Ovary (tissue), 7 donors: ENCODE measurements at regions not wholly inside any gene's neighbourhood (a gene's known extent, or its start where the extent isn't known, plus 50 kb on each side); places are given as distances from the start of the nearest gene placed in this dataset.

Experiments
- DNase-seq, 5 donors: peaks; one replicate each; pipeline ENCODE4 v3.0.0-alpha.2; 2019 to 2020
- H3K27ac ChIP-seq, 2 donors: fragments of 200-600 bp; one replicate each; pipeline versions ENCODE4 v1.5.1 to v1.8.0; 2019 to 2022
- H3K27me3 ChIP-seq: fragments of 200-600 bp; one replicate; pipeline ENCODE4 v1.8.0; 2022
- H3K36me3 ChIP-seq: fragments of 200-600 bp; sonication (generic); one replicate; pipeline ENCODE4 v1.5.1; 2019
- H3K4me1 ChIP-seq: one replicate; pipeline ENCODE4 v1.8.1; 2013; ENCODE audit warnings: mild to moderate bottlenecking, moderate library complexity; ENCODE audit not compliant: insufficient read depth
- H3K4me3 ChIP-seq: fragments of 200-600 bp; sonication (generic); one replicate; pipeline ENCODE4 v1.5.1; 2017
- H3K9me3 ChIP-seq, 2 donors: fragments of 200-600 bp in 1 of 2; sonication (generic) in 1 of 2; one replicate each; pipeline versions ENCODE4 v1.5.1 to v1.8.1; 2013 to 2019; ENCODE audit warnings: mild to moderate bottlenecking in 1 of 2, moderate library complexity in 1 of 2
- EP300 ChIP-seq: sonication (generic); formaldehyde crosslinking; IDR thresholded peaks from one replicate; pipeline ENCODE4 v1.6.1; 2017; ENCODE audit warnings: antibody characterized with exemption
- POLR2A ChIP-seq: fragments of 450-650 bp; IDR thresholded peaks from one replicate; pipeline ENCODE4 v1.6.1; 2017; ENCODE audit warnings: antibody characterized with exemption, mild to moderate bottlenecking, moderate library complexity
- WGBS, 3 donors: extraction: QIAGEN DNeasy Blood & Tissue Kit in 1 of 3; methylation state at CpG; one replicate each; pipeline versions ENCODE4 v1.1.5 to v1.1.7; 2013 to 2017; 5-methylcytosine and 5-hydroxymethylcytosine counted together
- intact Hi-C, 4 donors: fragments of 100-400 bp; cut with DNase I; formaldehyde crosslinking; loops; one replicate each; pipeline versions ENCODE4 v1.11.0 to v1.15.1; 2022 to 2023
- TF ChIP-seq, protein P1 (sequence below), 3 donors: fragments of 450-650 bp in 2 of 3; fragments of 200-600 bp in 1 of 3; IDR thresholded peaks; one replicate each; pipeline versions ENCODE4 v1.5.1 to v1.8.0; 2016 to 2022; ENCODE audit warnings: antibody characterized with exemption in 3 of 3, mild to moderate bottlenecking in 1 of 3
- donor health status: DM: no; HTN: no; CAD: no; lungs with moderate emphysema.
- donor health status: DM: no; HTN: no; CAD: no.
- donor health status: Bipolar disorder and iron deficiency.
- donor health status: DM: no; HTN: no; CAD: no.
- donor health status: DM: yes; HTN: yes; CAD: no.

DNA sequence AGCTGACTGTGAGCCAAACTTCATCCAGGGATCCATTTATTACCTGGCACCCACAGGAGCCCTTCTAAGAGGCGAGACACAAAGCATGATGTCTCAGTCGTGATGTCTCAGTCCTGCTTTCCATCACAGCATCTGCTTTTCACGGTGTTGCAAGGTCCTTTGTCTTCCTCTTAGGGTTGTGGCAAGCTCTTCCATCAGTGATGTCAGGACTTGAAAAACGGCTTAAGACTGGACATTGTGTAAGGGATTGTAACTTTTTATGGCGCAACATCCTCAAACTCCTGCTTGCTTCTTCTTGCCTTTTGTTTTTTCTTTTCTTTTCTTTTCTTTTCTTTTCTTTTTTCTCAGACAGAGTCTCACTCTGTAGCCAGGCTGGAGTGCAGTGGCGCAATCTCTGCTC, 586.5 kb upstream of the TMEM132C start:
- no peaks in the 10 kb centered on the region for H3K9me3 ChIP-seq
- no peak for DNase-seq
- no peak overlapping the region for H3K4me3 ChIP-seq
- no peak overlapping the region for H3K27ac ChIP-seq
- H3K36me3 ChIP-seq = no peaks in the 10 kb centered on the region
- intact Hi-C loops = no loop called here
- TF ChIP-seq, protein P1, sequence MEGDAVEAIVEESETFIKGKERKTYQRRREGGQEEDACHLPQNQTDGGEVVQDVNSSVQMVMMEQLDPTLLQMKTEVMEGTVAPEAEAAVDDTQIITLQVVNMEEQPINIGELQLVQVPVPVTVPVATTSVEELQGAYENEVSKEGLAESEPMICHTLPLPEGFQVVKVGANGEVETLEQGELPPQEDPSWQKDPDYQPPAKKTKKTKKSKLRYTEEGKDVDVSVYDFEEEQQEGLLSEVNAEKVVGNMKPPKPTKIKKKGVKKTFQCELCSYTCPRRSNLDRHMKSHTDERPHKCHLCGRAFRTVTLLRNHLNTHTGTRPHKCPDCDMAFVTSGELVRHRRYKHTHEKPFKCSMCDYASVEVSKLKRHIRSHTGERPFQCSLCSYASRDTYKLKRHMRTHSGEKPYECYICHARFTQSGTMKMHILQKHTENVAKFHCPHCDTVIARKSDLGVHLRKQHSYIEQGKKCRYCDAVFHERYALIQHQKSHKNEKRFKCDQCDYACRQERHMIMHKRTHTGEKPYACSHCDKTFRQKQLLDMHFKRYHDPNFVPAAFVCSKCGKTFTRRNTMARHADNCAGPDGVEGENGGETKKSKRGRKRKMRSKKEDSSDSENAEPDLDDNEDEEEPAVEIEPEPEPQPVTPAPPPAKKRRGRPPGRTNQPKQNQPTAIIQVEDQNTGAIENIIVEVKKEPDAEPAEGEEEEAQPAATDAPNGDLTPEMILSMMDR (IDR thresholded peaks at IDR 0.05) = no peak
- TF ChIP-seq EP300 (no peak), POLR2A (no peak)
- H3K27me3 ChIP-seq = no peaks in the 10 kb centered on the region
- no peaks in the 10 kb centered on the region for H3K4me1 ChIP-seq
- 86 to 87% (median 86%) methylated on average over 6 of the region's 6 CpGs for WGBS, 3 donors

DNA sequence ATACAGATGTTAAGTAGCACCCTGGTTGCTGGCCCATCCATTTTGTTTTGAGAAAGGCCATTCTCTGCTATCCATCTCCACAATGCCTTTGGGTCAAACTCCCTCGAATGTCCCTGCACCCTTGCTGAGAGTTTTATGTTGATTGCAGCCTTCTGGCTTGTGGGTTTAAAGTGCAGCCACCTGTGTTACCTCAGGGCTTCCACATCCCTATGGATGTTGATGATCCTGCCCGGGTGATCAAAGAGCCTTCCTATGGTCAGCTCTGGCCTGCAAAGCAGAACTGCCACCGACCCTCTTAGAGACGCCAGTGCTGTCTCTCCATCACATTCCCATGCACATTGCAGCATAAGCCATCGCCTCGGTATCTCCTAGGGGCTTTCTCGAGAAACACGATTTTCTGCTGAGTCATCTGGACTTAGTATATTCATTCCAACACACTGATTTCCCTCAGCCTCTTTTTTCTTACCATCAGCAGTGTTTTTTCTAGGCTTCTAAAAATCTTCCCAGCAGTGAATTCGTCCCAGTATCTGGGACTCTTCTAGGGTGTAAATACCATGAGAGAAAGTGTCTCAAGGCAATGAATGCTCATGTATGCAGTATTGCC, 585.7 kb upstream of the TMEM132C start:
- Histone ChIP-seq H3K27me3 (no peaks in the 10 kb centered on the region), H3K36me3 (no peaks in the 10 kb centered on the region), H3K9me3 (no peaks in the 10 kb centered on the region), H3K4me1 (no peaks in the 10 kb centered on the region), H3K27ac (no peak overlapping the region), H3K4me3 (no peak overlapping the region)
- TF ChIP-seq EP300 (no peak), POLR2A (no peak)
- DNase-seq = no peak
- intact Hi-C loops = no loop called here
- 65 to 74% (median 70%) methylated on average over 9 of the region's 9 CpGs for WGBS, 3 donors

DNA sequence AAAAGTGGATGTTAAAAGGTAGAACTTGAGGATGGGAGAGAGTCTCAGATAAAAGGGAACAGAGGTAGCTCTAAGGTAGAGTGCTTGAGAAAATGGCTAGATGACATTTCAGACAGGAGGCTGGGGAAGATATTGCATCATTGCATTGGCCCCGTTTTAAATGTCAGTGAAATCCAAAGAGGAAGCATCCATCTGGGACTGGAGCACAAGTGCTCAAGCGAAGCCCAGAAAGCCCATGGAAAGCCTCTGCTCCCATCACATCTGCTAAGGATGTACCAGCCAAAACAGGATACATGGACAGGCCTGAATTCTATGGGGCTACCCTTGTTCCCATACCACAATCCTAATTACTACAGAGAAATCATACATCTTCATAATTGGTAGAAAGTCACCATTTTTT, 581.5 kb upstream of the TMEM132C start:
- Histone ChIP-seq H3K4me3 (no peak overlapping the region), H3K27me3 (no peaks in the 10 kb centered on the region), H3K4me1 (no peaks in the 10 kb centered on the region), H3K36me3 (no peaks in the 10 kb centered on the region), H3K27ac (no peak overlapping the region), H3K9me3 (no peaks in the 10 kb centered on the region)
- 70 to 87% (median 72%) methylated on average over 2 of the region's 2 CpGs for WGBS, 3 donors
- TF ChIP-seq POLR2A = no peak
- no peak for TF ChIP-seq EP300
- TF ChIP-seq, protein P1 (IDR thresholded peaks at IDR 0.05) = no peak
- intact Hi-C loops = no loop called here
- DNase-seq = no peak

DNA sequence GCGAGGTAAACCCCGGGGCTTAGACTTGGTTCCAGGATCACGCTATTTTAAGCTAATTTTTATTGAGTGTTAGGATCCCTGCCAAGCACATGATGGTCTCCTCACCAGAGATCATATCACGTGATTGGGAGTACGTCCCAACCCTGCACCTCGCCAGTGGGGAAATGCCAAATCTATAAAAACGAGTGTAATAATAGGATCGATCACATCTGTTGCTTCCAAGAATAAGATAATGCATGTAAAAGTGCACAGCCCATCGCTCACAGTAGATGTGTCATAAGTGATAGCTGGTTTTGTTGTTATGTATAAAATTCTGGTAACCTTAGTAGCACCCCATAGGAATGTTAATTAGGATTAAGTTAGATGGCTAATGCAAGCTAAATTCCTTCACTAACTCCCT, 581.0 kb upstream of the TMEM132C start:
- intact Hi-C loops = no loop called here
- no peaks in the 10 kb centered on the region for H3K4me1 ChIP-seq
- H3K27ac ChIP-seq = no peak overlapping the region
- WGBS, 3 donors = 65 to 71% (median 71%) methylated on average over 9 of the region's 9 CpGs
- no peaks in the 10 kb centered on the region for H3K27me3 ChIP-seq
- DNase-seq = no peak
- no peaks in the 10 kb centered on the region for H3K36me3 ChIP-seq
- TF ChIP-seq, protein P1 (IDR thresholded peaks at IDR 0.05) = no peak
- TF ChIP-seq POLR2A (no peak), EP300 (no peak)
- no peak overlapping the region for H3K4me3 ChIP-seq
- H3K9me3 ChIP-seq = no peaks in the 10 kb centered on the region

DNA sequence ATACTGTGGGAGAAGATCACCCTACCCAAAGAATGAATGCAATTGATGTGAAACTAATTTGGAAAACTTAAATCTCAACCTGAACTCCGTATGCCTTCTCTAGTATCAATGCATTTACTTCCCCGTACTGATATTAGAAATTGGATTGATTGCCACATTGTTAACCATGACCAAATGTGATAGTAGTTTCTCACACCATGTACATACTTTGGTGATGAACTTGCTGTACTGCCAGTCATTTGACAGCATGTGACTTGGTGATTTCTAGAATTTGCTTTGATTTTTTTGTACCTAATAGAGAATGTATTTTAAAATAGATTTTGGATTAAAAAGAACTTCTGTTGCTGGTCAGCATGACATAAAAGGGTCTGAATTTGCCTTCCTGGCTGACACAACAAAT, 579.8 kb upstream of the TMEM132C start:
- 25 to 73% (median 28%) methylated on average over 2 of the region's 2 CpGs for WGBS, 3 donors

More for the DNA sequence above, 579.8 kb upstream of the TMEM132C start:
- Histone ChIP-seq H3K4me3 (no peak overlapping the region), H3K4me1 (no peaks in the 10 kb centered on the region), H3K27ac (no peak overlapping the region), H3K36me3 (no peaks in the 10 kb centered on the region), H3K27me3 (no peaks in the 10 kb centered on the region), H3K9me3 (no peaks in the 10 kb centered on the region)
- intact Hi-C loops = no loop called here
- TF ChIP-seq EP300 = no peak
- TF ChIP-seq POLR2A = no peak
- TF ChIP-seq, protein P1 (IDR thresholded peaks at IDR 0.05) = no peak
- no peak for DNase-seq
